Stimulated activated CD8-positive, alpha-beta memory T cell treated with anti-CD3 and anti-CD28 coated beads, Interleukin-15, amount 100 ng/mL, for 24 hours (primary cell): ENCODE measurements at regions not wholly inside any gene's neighbourhood (a gene's known extent, or its start where the extent isn't known, plus 50 kb on each side); places are given as distances from the start of the nearest gene placed in this dataset.

Experiments used
- DNase-seq: peaks from one replicate; pipeline ENCODE4 v3.0.0-alpha.2; 2020; ENCODE audit warnings: low read depth

GRCh38 chr3:135310317-135310716, 515.3 kb downstream of the EPHB1 start:
- no peak for DNase-seq

- DNase-seq, result no peak
Measured at GRCh38 chr3:135311699-135312098, 516.6 kb downstream of the EPHB1 start.

GRCh38 chr3:135314237-135314636, 519.2 kb downstream of the EPHB1 start:
- DNase-seq, result no peak

GRCh38 chr3:135324301-135324700, 529.2 kb downstream of the EPHB1 start:
- DNase-seq, result no peak

- DNase-seq, result no peak
Measured at GRCh38 chr3:135325096-135325495, 530.0 kb downstream of the EPHB1 start.

- DNase-seq, result no peak
Measured at GRCh38 chr3:135325726-135326235, 530.7 kb downstream of the EPHB1 start.

- DNase-seq, result no peak
Measured at GRCh38 chr3:135326851-135327250, 531.8 kb downstream of the EPHB1 start.

- DNase-seq, result no peak
Measured at GRCh38 chr3:135328036-135328435, 533.0 kb downstream of the EPHB1 start.

GRCh38 chr3:135329479-135329878, 534.4 kb downstream of the EPHB1 start:
- DNase-seq, result no peak

- no peak for DNase-seq
Measured at GRCh38 chr3:135337192-135337591, 542.1 kb downstream of the EPHB1 start.

- no peak for DNase-seq
Measured at GRCh38 chr3:135348690-135349089, 553.6 kb downstream of the EPHB1 start.

- DNase-seq, result no peak
Measured at GRCh38 chr3:135349254-135349948, 554.3 kb downstream of the EPHB1 start.

GRCh38 chr3:135352213-135352612, 557.2 kb downstream of the EPHB1 start:
- DNase-seq, result no peak

GRCh38 chr3:135362889-135363288, 567.8 kb downstream of the EPHB1 start:
- DNase-seq, result no peak

GRCh38 chr3:135364676-135365075, 569.6 kb downstream of the EPHB1 start:
- DNase-seq, result no peak

- no peak for DNase-seq
Measured at GRCh38 chr3:135366816-135367215, 571.8 kb downstream of the EPHB1 start.

- no peak for DNase-seq
Measured at GRCh38 chr3:135368316-135368715, 573.3 kb downstream of the EPHB1 start.

GRCh38 chr3:135368781-135369180, 573.7 kb downstream of the EPHB1 start:
- no peak for DNase-seq

GRCh38 chr3:135374571-135374970, 579.5 kb downstream of the EPHB1 start:
- DNase-seq, result no peak

- DNase-seq, result no peak
Measured at GRCh38 chr3:135382188-135382587, 583.3 kb upstream of the PPP2R3A start.

GRCh38 chr3:135382621-135383020, 582.9 kb upstream of the PPP2R3A start:
- no peak for DNase-seq

GRCh38 chr3:135383301-135383700, 582.2 kb upstream of the PPP2R3A start:
- DNase-seq, result no peak

- no peak for DNase-seq
Measured at GRCh38 chr3:135392151-135392550, 573.4 kb upstream of the PPP2R3A start.

GRCh38 chr3:135393159-135393558, 572.4 kb upstream of the PPP2R3A start:
- no peak for DNase-seq
